Inflammatory macrophage (primary cell): ENCODE measurements at regions not wholly inside any gene's neighbourhood (a gene's known extent, or its start where the extent isn't known, plus 50 kb on each side); places are given as distances from the start of the nearest gene placed in this dataset.

Source experiments
- DNase-seq, 2 donors: peaks; one replicate each; pipeline ENCODE4 v3.0.0-alpha.2; 2020 to 2022

GRCh38 chr4:18935659-18936345, 914.2 kb upstream of the LCORL start:
- no peak for DNase-seq

- DNase-seq = no peak
Measured at GRCh38 chr4:18934197-18934596, 912.6 kb upstream of the LCORL start.

GRCh38 chr4:18932730-18933339, 911.3 kb upstream of the LCORL start:
- no peak for DNase-seq

- DNase-seq = no peak
Measured at GRCh38 chr4:18931643-18932377, 910.3 kb upstream of the LCORL start.

- no peak for DNase-seq
Measured at GRCh38 chr4:18930487-18930886, 908.9 kb upstream of the LCORL start.

GRCh38 chr4:18923496-18924161, 902.1 kb upstream of the LCORL start:
- DNase-seq = no peak

GRCh38 chr4:18917689-18918088, 896.1 kb upstream of the LCORL start:
- no peak for DNase-seq

- no peak for DNase-seq
Measured at GRCh38 chr4:18914182-18914581, 892.6 kb upstream of the LCORL start.

- no peak for DNase-seq
Measured at GRCh38 chr4:18894928-18895327, 873.4 kb upstream of the LCORL start.

GRCh38 chr4:18882468-18882867, 860.9 kb upstream of the LCORL start:
- no peak for DNase-seq

- no peak for DNase-seq
Measured at GRCh38 chr4:18881556-18881955, 860.0 kb upstream of the LCORL start.

GRCh38 chr4:18880871-18881270, 859.3 kb upstream of the LCORL start:
- no peak for DNase-seq

- no peak for DNase-seq
Measured at GRCh38 chr4:18878561-18878960, 857.0 kb upstream of the LCORL start.

GRCh38 chr4:18869166-18869565, 847.6 kb upstream of the LCORL start:
- no peak for DNase-seq

GRCh38 chr4:18860836-18861530, 839.4 kb upstream of the LCORL start:
- DNase-seq = no peak

GRCh38 chr4:18859468-18859867, 837.9 kb upstream of the LCORL start:
- DNase-seq = no peak

GRCh38 chr4:18858229-18858922, 836.8 kb upstream of the LCORL start:
- no peak for DNase-seq

- DNase-seq = no peak
Measured at GRCh38 chr4:18850867-18851266, 829.3 kb upstream of the LCORL start.

GRCh38 chr4:18847249-18847890, 825.8 kb upstream of the LCORL start:
- DNase-seq = no peak

- no peak for DNase-seq
Measured at GRCh38 chr4:18846313-18846712, 824.8 kb upstream of the LCORL start.

GRCh38 chr4:18844726-18845125, 823.2 kb upstream of the LCORL start:
- DNase-seq = no peak

GRCh38 chr4:18842431-18842830, 820.9 kb upstream of the LCORL start:
- DNase-seq = no peak
